HepG2 (cell line): ENCODE measurements at regions not wholly inside any gene's neighbourhood (a gene's known extent, or its start where the extent isn't known, plus 50 kb on each side); places are given as distances from the start of the nearest gene placed in this dataset.

ENCODE experiments used
- ATAC-seq: fragments of 200-7000 bp; cut with Tn5 transposase; 3 replicates; pipeline ENCODE4 v1.9.1; 2020; ENCODE audit warnings: mild to moderate bottlenecking, moderate library complexity
- BruUV-seq: library from RNA; stranded (reverse); fragments of 400-500 nt; replicated peaks from 2 replicates; lab custom pipeline; 2021; lab: Mats Ljungman, UMichigan
- CTCF ChIA-PET: fragments of 300-600 bp; formaldehyde crosslinking; extraction: SDS; loops from one replicate; lab custom pipeline; 2021; ENCODE audit warnings: low total read pairs, inconsistent platforms, low intra/inter-chr PET ratio; lab: Yijun Ruan, JAX
- POLR2A ChIA-PET: fragments of 350-600 bp; sonication (Branson Sonifier 250); formaldehyde crosslinking; loops from one replicate; lab custom pipeline; 2020; ENCODE audit warnings: antibody characterized with exemption, inconsistent platforms; lab: Yijun Ruan, JAX
- DNase-seq: peaks from one replicate; pipeline ENCODE4 v3.0.0-alpha.2; 2015; ENCODE audit warnings: low spot score
- FAIRE-seq: peaks from 3 replicates; lab custom pipeline; 2011; peaks lifted over from hg19 to GRCh38; lab: Jason Lieb, UNC
- H2AFZ ChIP-seq: one replicate; pipeline ENCODE4 v1.6.1; 2011; ENCODE audit warnings: low read length, inconsistent platforms
- H3K27ac ChIP-seq: fragments of 300-600 bp; 3 replicates; pipeline ENCODE4 v1.8.0; 2011; ENCODE audit warnings: mixed run types, mild to moderate bottlenecking, mixed read lengths, low read length, inconsistent platforms; ENCODE audit not compliant: insufficient read depth; ENCODE audit errors: extremely low read length
- H3K27me3 ChIP-seq, 2 experiments: fragments of 200-600 bp in 1 of 2; 2 replicates in 1 of 2; 3 replicates in 1 of 2; pipeline versions ENCODE4 v1.6.0 to v1.8.0; 2011; ENCODE audit warnings: low read length in 2 of 2, mild to moderate bottlenecking in 2 of 2, moderate library complexity in 2 of 2, inconsistent platforms in 1 of 2; ENCODE audit not compliant: insufficient read depth in 2 of 2, control insufficient read depth in 1 of 2
- H3K36me3 ChIP-seq, 2 experiments: fragments of 200-600 bp in 1 of 2; replicated peaks in 1 of 2; 2 replicates in 1 of 2; 3 replicates in 1 of 2; pipeline versions ENCODE4 v1.5.1 to v1.8.0; 2011; ENCODE audit warnings: low read length in 2 of 2, inconsistent platforms in 1 of 2; ENCODE audit not compliant: insufficient read depth in 2 of 2, control insufficient read depth in 1 of 2
- H3K4me1 ChIP-seq: 2 replicates; pipeline ENCODE4 v1.5.1; 2012; ENCODE audit warnings: low read length, inconsistent platforms; ENCODE audit not compliant: insufficient read depth
- H3K4me2 ChIP-seq: 2 replicates; pipeline ENCODE4 v1.6.0; 2011; ENCODE audit warnings: low read depth, low read length, inconsistent platforms
- H3K4me3 ChIP-seq, 3 experiments: fragments of 200-600 bp in 1 of 3; sonication (generic), shearing (Covaris generic) in 1 of 3; replicated peaks in 1 of 3; 2 replicates each; pipeline ENCODE4 v1.5.1; 2011 to 2016; ENCODE audit warnings: low read length in 3 of 3, inconsistent platforms in 2 of 3, low read depth in 2 of 3, mild to moderate bottlenecking in 2 of 3, control low read depth in 1 of 3, mixed read lengths in 1 of 3; ENCODE audit not compliant: insufficient read depth in 1 of 3
- H3K79me2 ChIP-seq: one replicate; pipeline ENCODE4 v1.6.1; 2011; ENCODE audit warnings: low read length, inconsistent platforms; ENCODE audit not compliant: insufficient read depth
- H3K9ac ChIP-seq: 2 replicates; pipeline ENCODE4 v1.6.0; 2011; ENCODE audit warnings: mild to moderate bottlenecking, low read depth, low read length, inconsistent platforms; ENCODE audit not compliant: insufficient read depth
- H3K9me3 ChIP-seq: 2 replicates; pipeline ENCODE4 v1.5.1; 2012; ENCODE audit warnings: mild to moderate bottlenecking, low read length
- H4K20me1 ChIP-seq: 2 replicates; pipeline ENCODE4 v1.6.0; 2011; ENCODE audit warnings: inconsistent platforms, mild to moderate bottlenecking, low read length, moderate library complexity; ENCODE audit not compliant: insufficient read depth
- GLI4 ChIP-seq: sonication (generic); formaldehyde crosslinking; IDR thresholded peaks from 2 replicates; pipeline ENCODE4 v1.5.1; 2020; ENCODE audit warnings: missing genetic modification reagents, mild to moderate bottlenecking, moderate library complexity, borderline replicate concordance
- GTF2F1 ChIP-seq: fragments of 150-350 bp; IDR thresholded peaks from 2 replicates; pipeline ENCODE4 v1.6.1; 2014; ENCODE audit warnings: low read length
- MXI1 ChIP-seq: IDR thresholded peaks from 3 replicates; pipeline ENCODE4 v1.6.1; 2012; ENCODE audit warnings: low read depth, low read length, inconsistent platforms, borderline replicate concordance
- NFYC ChIP-seq: IDR thresholded peaks from 2 replicates; pipeline ENCODE4 v1.6.1; 2016; ENCODE audit warnings: missing genetic modification reagents, missing compliant biosample characterization
- PCBP1 ChIP-seq: fragments of 200-400 bp; formaldehyde crosslinking; IDR thresholded peaks from 2 replicates; pipeline ENCODE4 v1.6.1; 2017; ENCODE audit warnings: mild to moderate bottlenecking, low read depth, low read length, borderline replicate concordance
- SP4 ChIP-seq: sonication (generic); formaldehyde crosslinking; IDR thresholded peaks from 2 replicates; pipeline ENCODE4 v1.8.1; 2023; ENCODE audit warnings: mild to moderate bottlenecking, missing genetic modification reagents
- ZBTB2 ChIP-seq: sonication (generic); formaldehyde crosslinking; IDR thresholded peaks from 2 replicates; pipeline ENCODE4 v1.8.0; 2022; ENCODE audit warnings: low read depth, missing genetic modification reagents
- ZC3H13 ChIP-seq: sonication (generic); formaldehyde crosslinking; IDR thresholded peaks from 2 replicates; pipeline ENCODE4 v1.8.1; 2023; ENCODE audit warnings: mild to moderate bottlenecking, missing genetic modification reagents, moderate library complexity
- ZFP62 ChIP-seq: sonication (generic); formaldehyde crosslinking; IDR thresholded peaks from 2 replicates; pipeline ENCODE4 v1.4.0; 2020; ENCODE audit warnings: missing genetic modification reagents
- ZNF30 ChIP-seq: sonication (generic); formaldehyde crosslinking; IDR thresholded peaks from 2 replicates; pipeline ENCODE4 v1.5.0; 2020; ENCODE audit warnings: mild to moderate bottlenecking, missing genetic modification reagents
- ZNF850 ChIP-seq: sonication (generic); formaldehyde crosslinking; conservative IDR thresholded peaks from 2 replicates; pipeline ENCODE4 v1.9.0; 2021; ENCODE audit warnings: mild to moderate bottlenecking, missing genetic modification reagents
- WGBS: methylation state at CpG from one replicate; pipeline ENCODE4 v1.1.6; 2017; ENCODE audit warnings: low lambda C conversion rate; 5-methylcytosine and 5-hydroxymethylcytosine counted together
- in situ Hi-C: cut with HindIII; loops from 2 replicates; pipeline ENCODE4 v1.10.0; 2017; ENCODE audit warnings: low pct_unique_long_range_greater_than_20kb; ENCODE audit not compliant: extremely low pct_ligation_motif_present
- intact Hi-C: fragments of 100-400 bp; cut with micrococcal nuclease; formaldehyde crosslinking; loops from one replicate; pipeline ENCODE4 v1.10.0; 2022; ENCODE audit not compliant: unreplicated experiment
- TF ChIP-seq, protein P1 (sequence below): sonication (generic); formaldehyde crosslinking; IDR thresholded peaks from 2 replicates; pipeline ENCODE4 v1.8.0; 2022; ENCODE audit warnings: mild to moderate bottlenecking, missing genetic modification reagents; ENCODE audit not compliant: insufficient replicate concordance
- TF ChIP-seq, protein P2 (sequence below): sonication (generic); formaldehyde crosslinking; IDR thresholded peaks from 2 replicates; pipeline ENCODE4 v1.8.1; 2023; ENCODE audit warnings: mild to moderate bottlenecking, inconsistent platforms, moderate library complexity, missing genetic modification reagents, borderline replicate concordance
- TF ChIP-seq, protein P3 (sequence below): sonication (generic); formaldehyde crosslinking; conservative IDR thresholded peaks from 2 replicates; pipeline ENCODE4 v1.4.0; 2020; ENCODE audit warnings: missing genetic modification reagents

DNA sequence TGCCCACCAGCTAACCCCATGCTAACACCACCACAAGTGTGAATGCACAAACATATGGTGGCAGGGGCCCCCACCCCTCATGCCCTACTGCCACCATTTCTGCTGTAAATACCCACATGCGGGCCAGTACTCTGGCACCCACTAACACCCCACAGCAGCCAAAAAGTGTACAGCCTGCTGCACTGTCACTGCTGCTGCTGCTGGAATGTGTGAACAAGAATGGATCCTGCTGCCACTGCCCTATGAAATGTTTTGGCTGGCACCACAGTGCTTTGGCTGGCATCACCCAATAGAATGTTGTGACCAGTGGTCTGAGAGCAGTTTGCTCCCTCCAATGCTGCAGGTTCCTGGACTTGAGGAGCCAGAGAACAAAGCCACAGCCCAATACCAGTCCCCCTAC lies 606.6 kb upstream of the SORCS1 start:
- ATAC-seq (no peak), FAIRE-seq (no peak), DNase-seq (no peak)
- no peak overlapping the region for H3K9ac ChIP-seq
- intact Hi-C loops (no loop called here), in situ Hi-C loops (no loop called here)
- WGBS: no CpG with 5 or more reads among the region's 1 CpG
- H3K27me3 ChIP-seq: no peaks in the 10 kb centered on the region
- BruUV-seq: no TSS peak
- no peak overlapping the region for H2AFZ ChIP-seq
- no peaks in the 10 kb centered on the region for H4K20me1 ChIP-seq
- ChIA-PET CTCF (no interaction called here), POLR2A (no interaction called here)
- H3K79me2 ChIP-seq: no peaks in the 10 kb centered on the region
- no peaks in the 10 kb centered on the region for H3K36me3 ChIP-seq
- H3K4me2 ChIP-seq: no peak overlapping the region
- no peaks in the 10 kb centered on the region for H3K4me1 ChIP-seq
- no peak overlapping the region for H3K4me3 ChIP-seq
- H3K27ac ChIP-seq: no peak overlapping the region
- no peak for TF ChIP-seq MXI1
- TF ChIP-seq PCBP1: no peak
- TF ChIP-seq, protein P1, sequence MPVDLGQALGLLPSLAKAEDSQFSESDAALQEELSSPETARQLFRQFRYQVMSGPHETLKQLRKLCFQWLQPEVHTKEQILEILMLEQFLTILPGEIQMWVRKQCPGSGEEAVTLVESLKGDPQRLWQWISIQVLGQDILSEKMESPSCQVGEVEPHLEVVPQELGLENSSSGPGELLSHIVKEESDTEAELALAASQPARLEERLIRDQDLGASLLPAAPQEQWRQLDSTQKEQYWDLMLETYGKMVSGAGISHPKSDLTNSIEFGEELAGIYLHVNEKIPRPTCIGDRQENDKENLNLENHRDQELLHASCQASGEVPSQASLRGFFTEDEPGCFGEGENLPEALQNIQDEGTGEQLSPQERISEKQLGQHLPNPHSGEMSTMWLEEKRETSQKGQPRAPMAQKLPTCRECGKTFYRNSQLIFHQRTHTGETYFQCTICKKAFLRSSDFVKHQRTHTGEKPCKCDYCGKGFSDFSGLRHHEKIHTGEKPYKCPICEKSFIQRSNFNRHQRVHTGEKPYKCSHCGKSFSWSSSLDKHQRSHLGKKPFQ (CRISPR knock-in tag): no peak
- TF ChIP-seq SP4 (CRISPR knock-in tag): no peak
- no peak for TF ChIP-seq GTF2F1
- no peak for TF ChIP-seq ZNF850 (CRISPR knock-in tag)
- peaks cover 98% of the 10 kb centered on the region for H3K9me3 ChIP-seq

DNA sequence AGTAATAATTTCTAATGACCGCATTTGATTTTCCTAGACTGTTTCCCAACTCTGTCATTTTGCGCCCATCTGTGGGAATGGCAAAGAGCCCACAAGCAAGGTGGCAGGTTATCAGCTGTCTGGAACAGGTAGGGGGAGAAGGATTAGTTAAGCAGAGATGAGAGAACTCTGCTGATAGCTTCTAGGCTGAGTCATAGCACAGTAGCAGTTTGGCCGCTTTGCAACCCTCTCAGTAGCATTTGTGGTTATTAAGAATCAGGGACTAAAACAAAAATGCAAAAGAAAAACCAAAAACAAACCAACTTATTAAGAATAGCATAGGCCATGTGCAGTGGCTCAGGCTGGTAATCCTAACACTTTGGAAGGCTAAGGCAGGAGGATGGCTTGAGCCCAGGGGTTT lies 602.7 kb upstream of the SORCS1 start:
- no peak overlapping the region for H3K9ac ChIP-seq
- TF ChIP-seq ZNF30 (no peak), NFYC (no peak), ZBTB2 (CRISPR knock-in tag) (no peak), ZC3H13 (CRISPR knock-in tag) (no peak), ZFP62 (CRISPR knock-in tag) (no peak), GLI4 (CRISPR knock-in tag) (no peak)
- TF ChIP-seq, protein P2, sequence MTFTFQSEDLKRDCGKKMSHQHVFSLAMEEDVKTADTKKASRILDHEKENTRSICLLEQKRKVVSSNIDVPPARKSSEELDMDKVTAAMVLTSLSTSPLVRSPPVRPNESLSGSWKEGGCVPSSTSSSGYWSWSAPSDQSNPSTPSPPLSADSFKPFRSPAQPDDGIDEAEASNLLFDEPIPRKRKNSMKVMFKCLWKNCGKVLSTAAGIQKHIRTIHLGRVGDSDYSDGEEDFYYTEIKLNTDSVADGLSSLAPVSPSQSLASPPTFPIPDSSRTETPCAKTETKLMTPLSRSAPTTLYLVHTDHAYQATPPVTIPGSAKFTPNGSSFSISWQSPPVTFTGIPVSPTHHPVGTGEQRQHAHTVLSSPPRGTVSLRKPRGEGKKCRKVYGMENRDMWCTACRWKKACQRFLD (CRISPR knock-in tag): no peak
- TF ChIP-seq, protein P3, sequence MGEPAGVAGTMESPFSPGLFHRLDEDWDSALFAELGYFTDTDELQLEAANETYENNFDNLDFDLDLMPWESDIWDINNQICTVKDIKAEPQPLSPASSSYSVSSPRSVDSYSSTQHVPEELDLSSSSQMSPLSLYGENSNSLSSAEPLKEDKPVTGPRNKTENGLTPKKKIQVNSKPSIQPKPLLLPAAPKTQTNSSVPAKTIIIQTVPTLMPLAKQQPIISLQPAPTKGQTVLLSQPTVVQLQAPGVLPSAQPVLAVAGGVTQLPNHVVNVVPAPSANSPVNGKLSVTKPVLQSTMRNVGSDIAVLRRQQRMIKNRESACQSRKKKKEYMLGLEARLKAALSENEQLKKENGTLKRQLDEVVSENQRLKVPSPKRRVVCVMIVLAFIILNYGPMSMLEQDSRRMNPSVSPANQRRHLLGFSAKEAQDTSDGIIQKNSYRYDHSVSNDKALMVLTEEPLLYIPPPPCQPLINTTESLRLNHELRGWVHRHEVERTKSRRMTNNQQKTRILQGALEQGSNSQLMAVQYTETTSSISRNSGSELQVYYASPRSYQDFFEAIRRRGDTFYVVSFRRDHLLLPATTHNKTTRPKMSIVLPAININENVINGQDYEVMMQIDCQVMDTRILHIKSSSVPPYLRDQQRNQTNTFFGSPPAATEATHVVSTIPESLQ: no peak
- TF ChIP-seq, all 625 proteins: peak for 0
- Histone ChIP-seq H3K9me3 (peaks cover 94% of the 10 kb centered on the region), H4K20me1 (no peaks in the 10 kb centered on the region), H2AFZ (no peak overlapping the region), H3K4me3 (no peak overlapping the region), H3K4me1 (no peaks in the 10 kb centered on the region), H3K27ac (no peak overlapping the region), H3K27me3 (no peaks in the 10 kb centered on the region), H3K36me3 (no peaks in the 10 kb centered on the region), H3K4me2 (no peak overlapping the region), H3K79me2 (no peaks in the 10 kb centered on the region)
- ATAC-seq (no peak), DNase-seq (no peak), FAIRE-seq (no peak)
- 33% methylated on average over 3 of the region's 3 CpGs for WGBS
- intact Hi-C loops (no loop called here), in situ Hi-C loops (no loop called here)
- ChIA-PET CTCF (no interaction called here), POLR2A (no interaction called here)
- no TSS peak for BruUV-seq
